NCI-H2107 treated with DMSO at 0.1 percent for 48 hours (cell line): ENCODE measurements at regions not wholly inside any gene's neighbourhood (a gene's known extent, or its start where the extent isn't known, plus 50 kb on each side); places are given as distances from the start of the nearest gene placed in this dataset.
"Not testable (repeated sequence)": the region's sequence is repeated elsewhere in the genome, so short reads cannot be mapped to it uniquely, and the experiment has no call there.

Source experiments
- DNase-seq: peaks from one replicate; lab custom pipeline; 2025; ENCODE audit not compliant: unreplicated experiment; lab: John Stamatoyannopoulos, UW

- DNase-seq, result not testable (repeated sequence)
Observed at GRCh38 chr3:11916425-11916762, 69.7 kb upstream of the TAMM41 start.

GRCh38 chr3:11917051-11917450 lies 70.4 kb upstream of the TAMM41 start:
- DNase-seq, result no peak

DNA sequence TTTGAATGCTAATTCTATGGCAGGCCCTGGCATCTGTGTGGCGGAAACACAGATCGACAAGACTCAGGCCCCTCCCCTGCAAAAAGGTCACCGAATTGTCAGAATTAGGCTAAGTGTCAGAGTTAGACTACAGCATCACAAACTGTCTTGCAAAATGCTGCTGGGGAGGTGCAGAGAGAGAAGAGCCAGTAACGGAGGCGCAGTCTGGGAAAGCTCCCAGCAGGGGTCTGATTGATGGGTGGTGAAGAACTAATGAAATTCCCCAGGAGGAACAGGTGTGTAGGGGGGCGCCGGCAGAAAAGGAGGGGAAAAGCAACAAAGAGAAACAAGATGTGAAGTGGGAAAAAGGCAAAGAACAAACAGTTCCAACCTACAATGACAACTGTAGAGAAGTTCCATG lies 72.7 kb upstream of the TAMM41 start:
- DNase-seq, result no peak

DNA sequence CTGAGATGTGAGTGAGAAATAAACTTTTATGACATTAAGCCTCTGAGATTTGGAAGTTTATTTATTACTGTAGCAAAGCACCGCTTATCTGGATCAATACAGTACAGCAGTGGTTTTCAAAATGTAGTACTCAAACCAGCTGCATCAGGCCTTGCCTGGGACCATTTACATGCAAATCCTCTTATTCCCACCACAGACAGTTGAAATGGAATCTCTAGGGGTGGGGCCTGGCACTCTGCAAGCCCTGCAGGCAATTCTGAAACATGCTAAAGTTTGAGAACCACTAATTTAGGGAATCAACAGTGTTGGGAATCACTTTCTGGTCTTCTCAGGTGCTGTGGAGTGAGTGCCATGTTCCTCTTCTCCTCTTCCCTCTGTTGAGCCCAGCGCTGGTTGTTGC lies 77.8 kb upstream of the TAMM41 start:
- peak; percentile 40 for DNase-seq

DNA sequence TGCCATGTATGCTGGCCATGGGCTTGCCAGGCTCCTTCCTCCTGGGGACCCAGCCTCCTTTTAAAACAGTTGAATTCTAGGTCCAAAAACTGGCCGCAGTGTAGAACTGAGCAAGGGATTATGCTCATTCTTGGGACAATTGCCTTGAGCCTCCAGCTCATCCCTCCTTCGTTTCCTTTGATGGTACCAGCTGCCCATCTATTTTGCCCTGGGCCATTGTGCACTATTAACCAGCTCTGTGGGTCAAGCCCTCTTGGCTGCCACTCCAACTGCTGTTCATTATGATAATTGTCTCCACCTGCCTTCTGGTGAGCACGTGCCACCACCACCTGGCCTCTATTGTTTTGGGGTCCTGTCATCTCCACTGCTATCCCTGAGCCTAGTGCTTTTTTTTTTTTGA lies 75.8 kb upstream of the SYN2 start:
- DNase-seq, result no peak

DNA sequence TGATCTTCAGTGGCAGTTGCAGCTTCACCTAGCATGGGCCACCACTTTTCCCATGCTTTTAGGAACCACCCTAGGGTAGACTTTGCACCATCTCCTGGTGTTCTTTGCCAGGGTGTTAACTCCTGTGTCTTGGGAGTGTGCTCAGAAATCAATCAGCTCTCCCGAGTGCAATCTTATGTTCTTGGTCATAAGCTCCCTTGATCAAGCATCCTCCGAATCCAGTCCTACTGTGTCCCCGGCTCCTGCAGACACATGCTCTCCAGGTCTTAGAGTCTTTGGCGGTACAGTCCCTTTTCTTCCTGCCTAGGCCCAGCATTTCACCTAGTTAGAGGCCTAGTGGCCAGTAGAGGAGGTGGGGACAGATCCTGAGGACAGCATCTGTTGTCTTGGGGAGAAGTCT lies 74.7 kb upstream of the SYN2 start:
- no peak for DNase-seq

- DNase-seq, result no peak
Observed at GRCh38 chr3:11930084-11930483, 74.1 kb upstream of the SYN2 start.

- no peak for DNase-seq
Observed at GRCh38 chr3:11932636-11933035, 71.6 kb upstream of the SYN2 start.

- no peak for DNase-seq
Observed at GRCh38 chr3:11933529-11933928, 70.7 kb upstream of the SYN2 start.

- DNase-seq, result peak; percentile 23
Observed at GRCh38 chr3:11944052-11944673, 60.0 kb upstream of the SYN2 start.

DNA sequence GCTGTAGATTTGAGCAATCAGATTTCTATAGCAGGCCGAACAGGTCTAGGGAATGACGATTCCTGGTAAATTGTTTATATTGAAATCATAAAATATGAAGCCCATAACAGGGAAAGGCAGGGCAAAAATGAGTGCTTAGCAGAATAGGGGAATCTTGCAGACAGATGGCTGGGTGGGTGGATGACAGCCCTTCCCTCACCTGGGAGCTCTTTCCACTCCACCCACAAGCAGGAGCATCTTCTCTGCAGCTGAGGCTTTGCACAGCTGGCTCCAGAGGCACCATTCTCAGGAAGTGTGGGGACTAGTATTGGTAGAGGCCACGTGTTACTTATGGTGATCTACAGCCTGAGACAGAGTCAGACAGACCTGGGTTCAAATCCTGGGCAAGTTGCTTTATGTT lies 55.9 kb upstream of the SYN2 start:
- no peak for DNase-seq

DNA sequence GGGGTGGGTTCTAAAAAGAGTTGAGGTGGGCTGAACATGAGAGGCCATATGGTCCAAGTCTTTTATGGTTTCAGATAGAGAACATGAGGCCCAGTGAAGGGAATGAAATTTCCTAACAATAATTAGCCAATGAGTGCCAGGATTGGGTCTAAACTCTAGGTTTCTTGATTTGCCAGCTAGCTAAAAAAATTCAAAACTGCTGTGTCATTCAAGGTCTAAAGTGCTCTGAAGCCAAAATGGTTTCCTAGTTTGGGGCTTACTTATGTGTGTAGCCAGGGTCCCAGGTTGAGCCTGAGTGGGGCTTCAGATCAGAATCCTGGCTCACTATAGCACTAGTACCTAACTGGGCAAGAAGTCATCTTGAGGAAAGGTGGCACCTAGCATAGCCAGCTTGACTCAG lies 55.3 kb upstream of the SYN2 start:
- no peak for DNase-seq

- no peak for DNase-seq
Observed at GRCh38 chr3:11949351-11949750, 54.8 kb upstream of the SYN2 start.

DNA sequence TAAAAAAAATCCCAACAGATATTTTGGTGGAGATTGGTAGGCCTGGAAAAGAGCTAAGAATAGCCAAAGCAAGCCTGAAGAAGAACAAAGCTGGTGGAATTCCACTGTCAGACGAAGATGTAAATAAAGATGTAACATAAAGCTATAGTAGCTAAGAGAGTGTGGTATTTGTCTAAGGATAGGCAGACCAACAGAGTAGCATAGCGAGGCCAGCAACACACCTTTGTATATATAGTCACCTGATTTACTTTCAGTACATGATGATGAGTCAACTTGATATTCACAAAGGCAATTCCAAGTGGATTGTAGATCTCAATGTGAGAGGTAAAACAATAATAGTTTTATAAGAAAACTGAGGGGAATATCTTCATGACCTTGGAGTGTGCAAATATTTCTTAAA lies 53.6 kb upstream of the SYN2 start:
- no peak for DNase-seq

DNA sequence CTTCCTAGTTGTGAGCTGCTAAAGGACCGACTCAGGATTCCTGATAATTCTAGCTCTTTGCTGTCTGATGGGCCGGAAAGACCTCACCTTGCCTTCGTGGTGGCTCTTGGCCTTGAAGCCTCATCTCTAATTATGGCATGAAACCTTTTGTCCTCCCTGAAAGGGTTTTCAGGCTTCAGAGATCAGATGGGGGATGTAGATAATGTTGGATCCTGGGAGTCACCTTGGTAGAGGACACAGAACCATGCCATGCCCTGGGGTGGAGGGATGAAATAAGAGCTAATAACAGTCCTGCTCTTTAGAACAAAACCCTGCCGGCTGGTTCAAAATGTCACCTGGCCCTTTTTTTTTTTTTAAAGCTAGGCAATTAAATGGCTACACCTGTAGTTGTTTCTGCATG lies 50.8 kb upstream of the SYN2 start:
- DNase-seq, result peak; percentile 41

DNA sequence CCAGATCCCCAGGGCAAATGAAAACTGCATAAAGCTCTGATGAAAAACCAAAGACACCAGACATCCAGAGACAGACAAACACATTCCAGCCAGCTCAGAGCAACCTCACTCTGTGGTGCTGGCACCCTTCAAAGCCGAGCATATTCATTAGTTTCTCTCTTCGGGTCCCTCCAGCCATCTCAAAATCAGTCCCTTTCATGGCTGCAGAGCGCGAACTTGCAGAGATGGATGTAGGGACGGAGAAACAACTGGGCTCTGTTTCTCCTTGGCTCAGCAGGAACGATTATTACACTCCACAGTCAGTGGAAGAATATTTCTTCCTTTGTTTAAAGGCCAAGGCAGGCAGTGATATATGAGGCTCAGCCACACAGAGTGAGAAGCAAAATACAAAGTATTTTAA lies 50.4 kb upstream of the SYN2 start:
- DNase-seq, result peak; percentile 41

DNA sequence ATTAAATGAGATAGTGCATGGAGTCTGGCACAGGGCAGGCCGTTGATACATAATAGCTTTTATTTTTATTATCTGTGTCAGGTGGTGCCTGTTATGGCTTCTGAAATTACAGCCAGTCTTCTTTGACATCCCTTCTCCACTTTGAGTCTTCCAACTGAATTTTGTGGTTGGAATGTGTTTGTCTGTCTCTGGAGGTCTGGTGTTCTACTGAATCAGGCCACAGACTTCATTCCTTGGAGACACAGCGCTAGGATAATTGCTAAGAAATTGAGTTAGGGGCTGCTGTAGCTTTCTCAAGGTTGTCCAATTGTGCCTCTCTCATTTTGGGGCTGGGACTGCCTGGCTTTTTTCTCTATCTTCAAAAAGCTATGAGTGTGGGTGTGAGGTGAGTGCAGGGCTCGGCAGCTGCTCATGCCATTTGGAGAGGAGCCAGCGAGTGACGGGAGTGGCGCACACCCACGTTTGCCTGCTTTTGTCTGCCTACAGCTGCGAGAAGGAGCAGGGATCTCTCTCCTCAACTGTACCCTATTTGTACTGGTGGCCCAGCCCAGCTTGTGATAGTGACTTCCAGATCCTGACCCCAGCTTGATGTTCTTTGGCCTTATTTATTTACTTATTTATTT lies 49.8 kb upstream of the SYN2 start:
- DNase-seq, result peak; percentile 60
